ENCODE measurements at regions not wholly inside any gene's neighbourhood (a gene's known extent, or its start where the extent isn't known, plus 50 kb on each side); places are given as distances from the start of the nearest gene placed in this dataset.

GRCh38 chr17:77503916-77504651 is 363.3 kb downstream of the SEC14L1 start:
- Histone ChIP-seq H3K4me1 (ENCODE audit: low read length) (no peaks in the 10 kb centered on the region), H3K9me3 (ENCODE audit: insufficient read depth, low read length) (no peaks in the 10 kb centered on the region), H2AFZ (ENCODE audit: low read depth, low read length) (no peak overlapping the region), H3K36me3 (replicated peaks; ENCODE audit: low read depth, low read length) (no peaks in the 10 kb centered on the region), H4K20me1 (ENCODE audit: insufficient read depth, low read length) (no peaks in the 10 kb centered on the region), H3K9ac (ENCODE audit: low read length) (no peak overlapping the region), H3K4me2 (ENCODE audit: low read length) (no peak overlapping the region), H3K27me3 (ENCODE audit: low read depth, low read length) (no peaks in the 10 kb centered on the region), H3K4me3 (ENCODE audit: low read length) (no peak overlapping the region), H3K27ac (ENCODE audit: low read length) (no peak overlapping the region), H3K79me2 (ENCODE audit: low read length) (no peaks in the 10 kb centered on the region)
- TF ChIP-seq CTCF (IDR thresholded peaks at IDR 0.05; ENCODE audit: low read depth, low read length) (no peak), EZH2phosphoT487 (IDR thresholded peaks at IDR 0.05; ENCODE audit: low read depth) (no peak)

- Histone ChIP-seq H4K20me1 (ENCODE audit: insufficient read depth, low read length) (no peaks in the 10 kb centered on the region), H3K9ac (ENCODE audit: low read length) (no peak overlapping the region), H3K27ac (ENCODE audit: low read length) (no peak overlapping the region), H3K79me2 (ENCODE audit: low read length) (no peaks in the 10 kb centered on the region), H2AFZ (ENCODE audit: low read depth, low read length) (no peak overlapping the region), H3K4me3 (ENCODE audit: low read length) (no peak overlapping the region), H3K36me3 (replicated peaks; ENCODE audit: low read depth, low read length) (no peaks in the 10 kb centered on the region), H3K27me3 (ENCODE audit: low read depth, low read length) (no peaks in the 10 kb centered on the region; the same call in 1 of the 2 replicates), H3K4me2 (ENCODE audit: low read length) (no peak overlapping the region), H3K4me1 (ENCODE audit: low read length) (no peaks in the 10 kb centered on the region), H3K9me3 (ENCODE audit: insufficient read depth, low read length) (no peaks in the 10 kb centered on the region)
- no peak for TF ChIP-seq EZH2phosphoT487 (IDR thresholded peaks at IDR 0.05; ENCODE audit: low read depth)
These were observed 363.9 kb downstream of the SEC14L1 start for GRCh38 chr17:77504652-77505155.

DNA sequence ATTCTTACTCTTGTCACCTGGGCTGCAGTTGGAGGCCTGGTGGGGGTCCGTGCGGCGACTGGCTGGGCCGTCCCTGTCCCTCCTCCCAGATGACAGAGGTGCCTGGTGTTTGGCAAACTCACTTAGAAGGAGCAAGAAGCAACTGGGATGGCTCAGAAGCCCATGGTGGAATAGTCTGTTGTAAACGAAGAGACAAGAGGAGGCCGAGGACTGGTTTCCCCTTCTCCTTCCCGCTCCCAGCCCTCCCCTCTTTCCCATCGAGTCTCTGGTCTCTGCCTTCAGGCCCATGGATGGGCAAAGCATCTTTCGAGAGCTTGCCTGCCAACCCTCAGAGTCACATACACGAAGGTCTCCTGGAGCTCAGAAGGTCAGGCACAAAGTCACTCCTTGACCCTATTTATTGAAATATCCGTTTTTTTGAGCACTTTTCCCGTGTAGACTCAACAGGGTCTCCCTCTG is 364.4 kb downstream of the SEC14L1 start:
- H3K4me1 ChIP-seq (ENCODE audit: low read length): no peaks in the 10 kb centered on the region
- H3K36me3 ChIP-seq (replicated peaks; ENCODE audit: low read depth, low read length): no peaks in the 10 kb centered on the region
- H3K27me3 ChIP-seq (ENCODE audit: low read depth, low read length): no peaks in the 10 kb centered on the region; the same call in 1 of the 2 replicates
- no peak overlapping the region for H3K27ac ChIP-seq (ENCODE audit: low read length)
- no peaks in the 10 kb centered on the region for H3K79me2 ChIP-seq (ENCODE audit: low read length)
- no peak overlapping the region for H3K4me3 ChIP-seq (ENCODE audit: low read length)
- H3K9ac ChIP-seq (ENCODE audit: low read length): no peak overlapping the region
- no peak overlapping the region for H2AFZ ChIP-seq (ENCODE audit: low read depth, low read length)
- TF ChIP-seq EZH2phosphoT487 (IDR thresholded peaks at IDR 0.05; ENCODE audit: low read depth) (no peak), CTCF (IDR thresholded peaks at IDR 0.05; ENCODE audit: low read depth, low read length) (no peak)
- no peaks in the 10 kb centered on the region for H4K20me1 ChIP-seq (ENCODE audit: insufficient read depth, low read length)
- no peaks in the 10 kb centered on the region for H3K9me3 ChIP-seq (ENCODE audit: insufficient read depth, low read length)
- H3K4me2 ChIP-seq (ENCODE audit: low read length): no peak overlapping the region

DNA sequence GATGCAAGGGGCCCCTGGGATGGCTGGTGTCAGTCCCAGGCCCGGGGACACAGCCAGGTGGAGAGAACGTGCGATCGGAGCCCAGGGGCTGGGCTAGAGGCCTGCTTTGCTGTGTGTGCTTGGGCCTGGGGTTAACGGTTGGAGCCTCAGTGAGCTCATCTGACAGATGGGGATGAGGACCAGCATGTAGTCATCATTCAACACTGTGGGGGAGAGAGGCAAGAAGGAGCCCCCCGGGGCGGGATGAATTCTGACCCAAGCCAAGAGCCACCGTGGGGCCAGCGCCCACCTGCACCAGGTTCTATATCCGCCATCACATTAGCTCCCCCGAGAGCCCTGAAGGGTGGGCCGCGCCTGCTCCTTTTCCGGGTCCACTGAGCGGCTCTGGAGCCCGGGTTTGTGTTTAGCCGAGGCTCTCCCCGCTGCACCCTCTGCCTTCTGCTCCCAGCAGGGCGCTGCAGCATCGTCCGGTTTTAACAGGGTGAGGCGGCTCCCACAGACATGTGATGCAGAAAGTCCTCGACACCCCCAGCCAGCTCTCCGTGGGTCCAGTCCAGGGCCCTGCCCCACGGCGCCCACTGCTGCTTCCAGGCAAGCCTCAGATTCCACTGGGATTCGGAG is 365.7 kb downstream of the SEC14L1 start:
- Histone ChIP-seq H3K36me3 (replicated peaks; ENCODE audit: low read depth, low read length) (no peaks in the 10 kb centered on the region), H3K27ac (ENCODE audit: low read length) (no peak overlapping the region), H3K4me1 (ENCODE audit: low read length) (no peaks in the 10 kb centered on the region), H2AFZ (ENCODE audit: low read depth, low read length) (no peak overlapping the region), H3K9ac (ENCODE audit: low read length) (no peak overlapping the region), H3K4me2 (ENCODE audit: low read length) (no peak overlapping the region), H3K79me2 (ENCODE audit: low read length) (no peaks in the 10 kb centered on the region), H4K20me1 (ENCODE audit: insufficient read depth, low read length) (no peaks in the 10 kb centered on the region), H3K9me3 (ENCODE audit: insufficient read depth, low read length) (peaks cover 1% of the 10 kb centered on the region; the same call in 1 of the 2 replicates), H3K4me3 (ENCODE audit: low read length) (no peak overlapping the region), H3K27me3 (ENCODE audit: low read depth, low read length) (peaks cover 1% of the 10 kb centered on the region; the same call in 1 of the 2 replicates)
- TF ChIP-seq EZH2phosphoT487 (IDR thresholded peaks at IDR 0.05; ENCODE audit: low read depth) (no peak), CTCF (IDR thresholded peaks at IDR 0.05; ENCODE audit: low read depth, low read length) (no peak)

Measured in OCI-LY3 (cell line).